Fibroblast of lung (primary cell): ENCODE measurements at regions not wholly inside any gene's neighbourhood (a gene's known extent, or its start where the extent isn't known, plus 50 kb on each side); places are given as distances from the start of the nearest gene placed in this dataset.

ENCODE experiments used
- DNase-seq, 2 donors: peaks; one replicate each; pipeline versions ENCODE4 v3.0.0 to v3.0.0-alpha.2; 2010; ENCODE audit warnings: low read depth in 2 of 2
- H2AFZ ChIP-seq: 2 replicates; pipeline ENCODE4 v1.5.1; 2012; ENCODE audit warnings: low read length, control low read depth, inconsistent platforms
- H3K27ac ChIP-seq: 2 replicates; pipeline ENCODE4 v1.5.1; 2011; ENCODE audit warnings: low read length, control low read depth; ENCODE audit not compliant: insufficient read depth
- H3K27me3 ChIP-seq: 2 replicates; pipeline ENCODE4 v1.5.1; 2011; ENCODE audit warnings: mild to moderate bottlenecking, low read length; ENCODE audit not compliant: control insufficient read depth, insufficient read depth
- H3K36me3 ChIP-seq: 2 replicates; pipeline ENCODE4 v1.5.1; 2011; ENCODE audit warnings: low read length; ENCODE audit not compliant: control insufficient read depth, insufficient read depth
- H3K4me1 ChIP-seq: 2 replicates; pipeline ENCODE4 v1.5.1; 2011; ENCODE audit warnings: low read length; ENCODE audit not compliant: control insufficient read depth, insufficient read depth; ENCODE audit errors: extremely low read depth
- H3K4me2 ChIP-seq: 2 replicates; pipeline ENCODE4 v1.5.1; 2011; ENCODE audit warnings: low read length, control low read depth; ENCODE audit not compliant: insufficient read depth; ENCODE audit errors: extremely low read depth
- H3K4me3 ChIP-seq, 4 experiments: fragments of 200-600 bp in 1 of 4; sonication (generic) in 1 of 4; replicated peaks in 1 of 4; 2 replicates each; pipeline ENCODE4 v1.5.1; 2011 to 2016; ENCODE audit warnings: low read length in 4 of 4, low read depth in 3 of 4, mild to moderate bottlenecking in 3 of 4, control low read depth in 2 of 4, inconsistent platforms in 1 of 4, mixed read lengths in 1 of 4; ENCODE audit not compliant: insufficient read depth in 1 of 4; ENCODE audit errors: control extremely low read depth in 1 of 4
- H3K79me2 ChIP-seq: 2 replicates; pipeline ENCODE4 v1.5.1; 2012; ENCODE audit warnings: mild to moderate bottlenecking, low read length, inconsistent platforms; ENCODE audit not compliant: control insufficient read depth, insufficient read depth
- H3K9ac ChIP-seq: 2 replicates; pipeline ENCODE4 v1.5.1; 2011; ENCODE audit warnings: mild to moderate bottlenecking, low read length, control low read depth; ENCODE audit not compliant: insufficient read depth
- H3K9me3 ChIP-seq: 2 replicates; pipeline ENCODE4 v1.5.1; 2012; ENCODE audit warnings: low read depth, low read length; ENCODE audit not compliant: control insufficient read depth, insufficient read depth
- H4K20me1 ChIP-seq: 2 replicates; pipeline ENCODE4 v1.5.1; 2011; ENCODE audit warnings: low read length; ENCODE audit not compliant: control insufficient read depth, insufficient read depth; ENCODE audit errors: extremely low read depth
- CTCF ChIP-seq, 2 donors: IDR thresholded peaks in 1 of 2; conservative IDR thresholded peaks in 1 of 2; 1 replicate in 1 of 2; 2 replicates in 1 of 2; pipeline ENCODE4 v1.5.1; 2011 to 2012; ENCODE audit warnings: low read length in 2 of 2, control low read depth in 1 of 2, inconsistent platforms in 1 of 2, low read depth in 1 of 2, mild to moderate bottlenecking in 1 of 2
- EZH2 ChIP-seq: IDR thresholded peaks from 2 replicates; pipeline ENCODE4 v1.5.1; 2012; ENCODE audit warnings: low read length, control low read depth, mild to moderate bottlenecking; ENCODE audit errors: missing control alignments

GRCh38 chr9:34810187-34810524 is 100.2 kb upstream of the CCL21 start:
- Histone ChIP-seq H4K20me1 (no peaks in the 10 kb centered on the region), H3K9ac (no peak overlapping the region), H2AFZ (no peak overlapping the region), H3K4me2 (no peak overlapping the region), H3K4me1 (no peaks in the 10 kb centered on the region), H3K79me2 (no peaks in the 10 kb centered on the region), H3K4me3 (no peak overlapping the region), H3K27ac (no peak overlapping the region), H3K9me3 (no peaks in the 10 kb centered on the region), H3K27me3 (peaks cover 5% of the 10 kb centered on the region), H3K36me3 (no peaks in the 10 kb centered on the region)
- no peak for DNase-seq
- TF ChIP-seq EZH2, result no peak
- TF ChIP-seq CTCF (conservative IDR thresholded peaks at IDR 0.05 in 1 of 2, IDR thresholded peaks at IDR 0.05 in 1 of 2; ENCODE audit: low read depth in 1 of 2, low read length in 2 of 2), result no peak

GRCh38 chr9:34809504-34810186 is 99.7 kb upstream of the CCL21 start:
- TF ChIP-seq CTCF (conservative IDR thresholded peaks at IDR 0.05 in 1 of 2, IDR thresholded peaks at IDR 0.05 in 1 of 2; ENCODE audit: low read depth in 1 of 2, low read length in 2 of 2) (peak; percentile 14 to 43), EZH2 (peak; percentile 39)
- H3K4me1 ChIP-seq, result no peaks in the 10 kb centered on the region
- H3K9me3 ChIP-seq, result no peaks in the 10 kb centered on the region
- DNase-seq, result peak; percentile 3 to 11
- H3K27me3 ChIP-seq, result peaks cover 5% of the 10 kb centered on the region
- H3K9ac ChIP-seq, result no peak overlapping the region
- H4K20me1 ChIP-seq, result no peaks in the 10 kb centered on the region
- H3K27ac ChIP-seq, result no peak overlapping the region
- H3K4me2 ChIP-seq, result no peak overlapping the region
- H2AFZ ChIP-seq, result no peak overlapping the region
- H3K4me3 ChIP-seq, result no peak overlapping the region
- no peaks in the 10 kb centered on the region for H3K79me2 ChIP-seq
- no peaks in the 10 kb centered on the region for H3K36me3 ChIP-seq

DNA sequence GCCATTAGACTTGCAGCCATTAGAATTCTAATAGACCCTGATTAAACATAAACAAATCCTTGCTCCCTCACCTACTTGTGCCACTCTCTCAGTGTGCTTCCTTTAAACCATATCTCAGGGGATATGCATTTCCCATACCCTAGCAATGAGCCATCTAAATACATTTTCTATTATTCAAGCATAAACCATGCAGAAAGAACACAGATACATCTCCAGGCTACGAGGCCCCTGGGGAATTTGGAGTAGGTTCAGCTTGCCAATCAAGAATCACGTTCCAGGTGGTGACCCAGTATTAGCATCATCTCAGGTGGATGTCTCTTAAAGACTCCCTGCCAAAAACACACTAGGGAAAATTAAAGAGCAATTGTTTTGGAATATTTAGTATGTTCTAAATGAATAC is 93.0 kb upstream of the CCL21 start:
- no peaks in the 10 kb centered on the region for H3K27me3 ChIP-seq
- no peak overlapping the region for H3K4me2 ChIP-seq
- no peak overlapping the region for H3K9ac ChIP-seq
- no peaks in the 10 kb centered on the region for H3K4me1 ChIP-seq
- no peak overlapping the region for H2AFZ ChIP-seq
- TF ChIP-seq CTCF (conservative IDR thresholded peaks at IDR 0.05 in 1 of 2, IDR thresholded peaks at IDR 0.05 in 1 of 2; ENCODE audit: low read depth in 1 of 2, low read length in 2 of 2), result no peak
- no peak for TF ChIP-seq EZH2
- no peak for DNase-seq
- no peaks in the 10 kb centered on the region for H3K9me3 ChIP-seq
- no peak overlapping the region for H3K27ac ChIP-seq
- H3K4me3 ChIP-seq, result no peak overlapping the region
- H3K36me3 ChIP-seq, result no peaks in the 10 kb centered on the region
- H3K79me2 ChIP-seq, result no peaks in the 10 kb centered on the region
- no peaks in the 10 kb centered on the region for H4K20me1 ChIP-seq
